ENCODE measurements at regions not wholly inside any gene's neighbourhood (a gene's known extent, or its start where the extent isn't known, plus 50 kb on each side); places are given as distances from the start of the nearest gene placed in this dataset.
"Not testable (repeated sequence)": the region's sequence is repeated elsewhere in the genome, so short reads cannot be mapped to it uniquely, and the experiment has no call there.

GRCh38 chr4:84126061-84126787 is 372.9 kb downstream of the NKX6-1 start:
- no peak overlapping the region for H3K4me3 Mint-ChIP-seq

GRCh38 chr4:84110040-84110439 is 389.1 kb downstream of the NKX6-1 start:
- no peak overlapping the region for H3K4me3 ChIP-seq (ENCODE audit: low read length)
- no peak for TF ChIP-seq CTCF (IDR thresholded peaks at IDR 0.05)
- no peaks in the 10 kb centered on the region for H3K27me3 ChIP-seq (ENCODE audit: control insufficient read depth, insufficient read depth, low read length)
- H3K27me3 Mint-ChIP-seq (ENCODE audit: low read depth in 2 of 2), result no peaks in the 10 kb centered on the region
- 67% methylated on average over 1 of the region's 1 CpG for WGBS (ENCODE audit: insufficient coverage)
- H3K27ac ChIP-seq (ENCODE audit: low read length), result no peak overlapping the region
- H3K4me1 Mint-ChIP-seq, result no peaks in the 10 kb centered on the region
- DNase-seq, result no peak
- H3K9me3 ChIP-seq (ENCODE audit: control insufficient read depth, insufficient read depth, low read length), result no peaks in the 10 kb centered on the region
- peaks cover 4 to 10% of the 10 kb centered on the region in 2 donors for H3K9me3 Mint-ChIP-seq
- H3K4me3 Mint-ChIP-seq, result no peak overlapping the region
- no peaks in the 10 kb centered on the region for H3K36me3 ChIP-seq (ENCODE audit: control insufficient read depth, insufficient read depth, low read length)
- no peak overlapping the region for H3K27ac Mint-ChIP-seq
- no peaks in the 10 kb centered on the region for H3K36me3 Mint-ChIP-seq
- no peak for ATAC-seq
- intact Hi-C loops (cut with micrococcal nuclease), result no loop called here
- H3K4me1 ChIP-seq (ENCODE audit: control insufficient read depth, insufficient read depth, low read length), result no peaks in the 10 kb centered on the region

More at GRCh38 chr4:84126061-84126787, 372.9 kb downstream of the NKX6-1 start:
- Mint-ChIP-seq H3K27ac (no peak overlapping the region), H3K9me3 (peaks cover 7 to 9% of the 10 kb centered on the region in 2 donors), H3K4me1 (no peaks in the 10 kb centered on the region), H3K36me3 (peaks cover 13% of the 10 kb centered on the region), H3K27me3 (ENCODE audit: low read depth in 2 of 2) (no peaks in the 10 kb centered on the region)
- H3K4me1 ChIP-seq (ENCODE audit: control insufficient read depth, insufficient read depth, low read length), result no peaks in the 10 kb centered on the region
- H3K27ac ChIP-seq (ENCODE audit: low read length), result no peak overlapping the region
- ATAC-seq, result no peak
- H3K36me3 ChIP-seq (ENCODE audit: control insufficient read depth, insufficient read depth, low read length), result no peaks in the 10 kb centered on the region
- H3K4me3 ChIP-seq (ENCODE audit: low read length), result no peak overlapping the region
- no peaks in the 10 kb centered on the region for H3K27me3 ChIP-seq (ENCODE audit: control insufficient read depth, insufficient read depth, low read length)
- no peaks in the 10 kb centered on the region for H3K9me3 ChIP-seq (ENCODE audit: control insufficient read depth, insufficient read depth, low read length)
- WGBS (ENCODE audit: insufficient coverage), result 84% methylated on average over 5 of the region's 5 CpGs
- no peak for TF ChIP-seq CTCF (IDR thresholded peaks at IDR 0.05)
- no peak for DNase-seq
- intact Hi-C loops (cut with micrococcal nuclease), result no loop called here

GRCh38 chr4:84101653-84102625 is 397.2 kb downstream of the NKX6-1 start:
- H3K27ac ChIP-seq (ENCODE audit: low read length); H3K4me1 Mint-ChIP-seq; H3K4me3 Mint-ChIP-seq; intact Hi-C loops (cut with micrococcal nuclease); H3K4me1 ChIP-seq (ENCODE audit: control insufficient read depth, insufficient read depth, low read length); ATAC-seq; H3K27ac Mint-ChIP-seq; DNase-seq; H3K36me3 ChIP-seq (ENCODE audit: control insufficient read depth, insufficient read depth, low read length); H3K4me3 ChIP-seq (ENCODE audit: low read length); H3K9me3 ChIP-seq (ENCODE audit: control insufficient read depth, insufficient read depth, low read length); H3K27me3 Mint-ChIP-seq (ENCODE audit: low read depth in 2 of 2); H3K36me3 Mint-ChIP-seq; H3K9me3 Mint-ChIP-seq; H3K27me3 ChIP-seq (ENCODE audit: control insufficient read depth, insufficient read depth, low read length): not testable (repeated sequence)
- WGBS (ENCODE audit: insufficient coverage), result 89% methylated on average over 7 of the region's 9 CpGs

- Histone ChIP-seq H3K9me3 (ENCODE audit: control insufficient read depth, insufficient read depth, low read length) (no peaks in the 10 kb centered on the region), H3K36me3 (ENCODE audit: control insufficient read depth, insufficient read depth, low read length) (no peaks in the 10 kb centered on the region), H3K27me3 (ENCODE audit: control insufficient read depth, insufficient read depth, low read length) (no peaks in the 10 kb centered on the region), H3K4me1 (ENCODE audit: control insufficient read depth, insufficient read depth, low read length) (no peaks in the 10 kb centered on the region), H3K27ac (ENCODE audit: low read length) (no peak overlapping the region), H3K4me3 (ENCODE audit: low read length) (no peak overlapping the region)
- intact Hi-C loops (cut with micrococcal nuclease), result no loop called here
- H3K27me3 Mint-ChIP-seq (ENCODE audit: low read depth in 2 of 2), result no peaks in the 10 kb centered on the region
- H3K4me3 Mint-ChIP-seq, result no peak overlapping the region
- no peaks in the 10 kb centered on the region for H3K4me1 Mint-ChIP-seq
- H3K9me3 Mint-ChIP-seq, result peaks cover 3 to 4% of the 10 kb centered on the region in 2 donors
- no peak overlapping the region for H3K27ac Mint-ChIP-seq
- no peak for TF ChIP-seq CTCF (IDR thresholded peaks at IDR 0.05)
- no peaks in the 10 kb centered on the region for H3K36me3 Mint-ChIP-seq
- no peak for DNase-seq
- no peak for ATAC-seq
- 79% methylated on average over 4 of the region's 4 CpGs for WGBS (ENCODE audit: insufficient coverage)
Observed at GRCh38 chr4:84100071-84100470, 399.0 kb downstream of the NKX6-1 start.
